Immature natural killer cell (primary cell): ENCODE measurements at regions not wholly inside any gene's neighbourhood (a gene's known extent, or its start where the extent isn't known, plus 50 kb on each side); places are given as distances from the start of the nearest gene placed in this dataset.
"Not testable (repeated sequence)": the region's sequence is repeated elsewhere in the genome, so short reads cannot be mapped to it uniquely, and the experiment has no call there.

Experiments used
- DNase-seq, 3 donors: peaks; one replicate each; pipeline ENCODE4 v3.0.0; 2022; ENCODE audit warnings: mixed read lengths in 1 of 3
- H3K27ac Mint-ChIP-seq, 6 donors: one replicate each; pipeline ENCODE4 v1.8.0; 2020; ENCODE audit warnings: mixed read lengths in 6 of 6, mild to moderate bottlenecking in 5 of 6, inconsistent platforms in 4 of 6, moderate library complexity in 3 of 6
- H3K27me3 Mint-ChIP-seq, 3 donors: one replicate each; pipeline ENCODE4 v1.8.0; 2020 to 2021; ENCODE audit warnings: low read depth in 3 of 3, mild to moderate bottlenecking in 3 of 3, mixed read lengths in 3 of 3, moderate library complexity in 3 of 3, inconsistent platforms in 1 of 3
- H3K36me3 Mint-ChIP-seq, 3 donors: one replicate each; pipeline ENCODE4 v1.8.0; 2020; ENCODE audit warnings: mixed read lengths in 3 of 3, inconsistent platforms in 2 of 3, mild to moderate bottlenecking in 2 of 3
- H3K4me1 Mint-ChIP-seq, 2 donors: one replicate each; pipeline ENCODE4 v1.8.0; 2020; ENCODE audit warnings: inconsistent platforms in 2 of 2, mild to moderate bottlenecking in 2 of 2, mixed read lengths in 2 of 2, moderate library complexity in 1 of 2
- H3K4me3 Mint-ChIP-seq, 5 donors: one replicate each; pipeline ENCODE4 v1.8.0; 2020; ENCODE audit warnings: mild to moderate bottlenecking in 5 of 5, mixed read lengths in 5 of 5, inconsistent platforms in 3 of 5, moderate library complexity in 3 of 5
- H3K9me3 Mint-ChIP-seq, 6 donors: one replicate each; pipeline ENCODE4 v1.8.0; 2020; ENCODE audit warnings: mild to moderate bottlenecking in 6 of 6, mixed read lengths in 6 of 6, inconsistent platforms in 4 of 6, moderate library complexity in 3 of 6

- Mint-ChIP-seq H3K4me3 (no peak overlapping the region), H3K36me3 (no peaks in the 10 kb centered on the region), H3K27me3 (peaks cover 0 to 1% (median 0%) of the 10 kb centered on the region in 3 donors), H3K27ac (no peak overlapping the region), H3K9me3 (peaks cover 5 to 13% (median 11%) of the 10 kb centered on the region in 6 donors), H3K4me1 (no peaks in the 10 kb centered on the region)
- DNase-seq: no peak
These were observed 112.9 kb upstream of the LYPLAL1 start for GRCh38 chr1:219060798-219061197.

GRCh38 chr1:219062161-219062560 lies 111.5 kb upstream of the LYPLAL1 start:
- Mint-ChIP-seq H3K4me1 (no peaks in the 10 kb centered on the region), H3K9me3 (peaks cover 3 to 13% (median 10%) of the 10 kb centered on the region in 6 donors), H3K27ac (no peak overlapping the region), H3K4me3 (no peak overlapping the region), H3K27me3 (peaks cover 0 to 1% (median 0%) of the 10 kb centered on the region in 3 donors), H3K36me3 (no peaks in the 10 kb centered on the region)
- no peak for DNase-seq

GRCh38 chr1:219066098-219066497 lies 107.6 kb upstream of the LYPLAL1 start:
- Mint-ChIP-seq H3K9me3 (peaks cover 2 to 19% (median 8%) of the 10 kb centered on the region in 6 donors), H3K4me1 (no peaks in the 10 kb centered on the region), H3K27ac (no peak overlapping the region), H3K27me3 (peaks cover 0 to 1% (median 0%) of the 10 kb centered on the region in 3 donors), H3K36me3 (no peaks in the 10 kb centered on the region), H3K4me3 (no peak overlapping the region)
- DNase-seq: no peak

- Mint-ChIP-seq H3K4me3 (no peak overlapping the region), H3K27me3 (peaks cover 0 to 1% (median 0%) of the 10 kb centered on the region in 3 donors), H3K36me3 (no peaks in the 10 kb centered on the region), H3K27ac (no peak overlapping the region), H3K4me1 (no peaks in the 10 kb centered on the region), H3K9me3 (peaks cover 2 to 20% (median 9%) of the 10 kb centered on the region in 6 donors)
- no peak for DNase-seq
These were observed 106.9 kb upstream of the LYPLAL1 start for GRCh38 chr1:219066631-219067349.

GRCh38 chr1:219067350-219067712 lies 106.3 kb upstream of the LYPLAL1 start:
- peaks cover 0 to 1% (median 0%) of the 10 kb centered on the region in 3 donors for H3K27me3 Mint-ChIP-seq
- no peak overlapping the region for H3K4me3 Mint-ChIP-seq
- H3K36me3 Mint-ChIP-seq: no peaks in the 10 kb centered on the region
- DNase-seq: no peak
- H3K27ac Mint-ChIP-seq: no peak overlapping the region
- peaks cover 2 to 18% (median 9%) of the 10 kb centered on the region in 6 donors for H3K9me3 Mint-ChIP-seq
- H3K4me1 Mint-ChIP-seq: no peaks in the 10 kb centered on the region

GRCh38 chr1:219070395-219070794 lies 103.3 kb upstream of the LYPLAL1 start:
- not testable (repeated sequence) for H3K27ac Mint-ChIP-seq, DNase-seq, H3K36me3 Mint-ChIP-seq, H3K27me3 Mint-ChIP-seq, H3K4me1 Mint-ChIP-seq, H3K4me3 Mint-ChIP-seq
- H3K9me3 Mint-ChIP-seq: peaks cover 2 to 30% (median 10%) of the 10 kb centered on the region in 6 donors

GRCh38 chr1:219071209-219071608 lies 102.5 kb upstream of the LYPLAL1 start:
- Mint-ChIP-seq H3K27me3 (no peaks in the 10 kb centered on the region), H3K4me3 (no peak overlapping the region), H3K9me3 (peaks cover 2 to 31% (median 10%) of the 10 kb centered on the region in 6 donors), H3K27ac (no peak overlapping the region), H3K4me1 (no peaks in the 10 kb centered on the region), H3K36me3 (no peaks in the 10 kb centered on the region)
- no peak for DNase-seq

GRCh38 chr1:219072329-219072728 lies 101.3 kb upstream of the LYPLAL1 start:
- Mint-ChIP-seq H3K27me3 (no peaks in the 10 kb centered on the region), H3K4me3 (no peak overlapping the region), H3K9me3 (peaks cover 2 to 32% (median 10%) of the 10 kb centered on the region in 6 donors), H3K36me3 (no peaks in the 10 kb centered on the region), H3K4me1 (no peaks in the 10 kb centered on the region), H3K27ac (no peak overlapping the region)
- no peak for DNase-seq

- DNase-seq: no peak
- H3K36me3 Mint-ChIP-seq: no peaks in the 10 kb centered on the region
- H3K27ac Mint-ChIP-seq: no peak overlapping the region
- H3K4me1 Mint-ChIP-seq: no peaks in the 10 kb centered on the region
- peaks cover 3 to 28% (median 9%) of the 10 kb centered on the region in 6 donors for H3K9me3 Mint-ChIP-seq
- H3K4me3 Mint-ChIP-seq: no peak overlapping the region
- no peaks in the 10 kb centered on the region for H3K27me3 Mint-ChIP-seq
These were observed 99.5 kb upstream of the LYPLAL1 start for GRCh38 chr1:219074084-219074728.

- no peak for DNase-seq
- H3K27me3 Mint-ChIP-seq: no peaks in the 10 kb centered on the region
- H3K36me3 Mint-ChIP-seq: no peaks in the 10 kb centered on the region
- no peak overlapping the region for H3K4me3 Mint-ChIP-seq
- H3K4me1 Mint-ChIP-seq: no peaks in the 10 kb centered on the region
- H3K27ac Mint-ChIP-seq: no peak overlapping the region
- H3K9me3 Mint-ChIP-seq: peaks cover 5 to 22% (median 8%) of the 10 kb centered on the region in 6 donors
These were observed 98.4 kb upstream of the LYPLAL1 start for GRCh38 chr1:219075121-219075879.

- H3K4me1 Mint-ChIP-seq: no peaks in the 10 kb centered on the region
- H3K27me3 Mint-ChIP-seq: peaks cover 0 to 2% (median 0%) of the 10 kb centered on the region in 3 donors
- H3K4me3 Mint-ChIP-seq: no peak overlapping the region
- H3K9me3 Mint-ChIP-seq: peaks cover 0 to 22% (median 5%) of the 10 kb centered on the region in 6 donors
- no peaks in the 10 kb centered on the region for H3K36me3 Mint-ChIP-seq
- H3K27ac Mint-ChIP-seq: no peak overlapping the region
- no peak for DNase-seq
These were observed 97.2 kb upstream of the LYPLAL1 start for GRCh38 chr1:219076326-219076937.

GRCh38 chr1:219077767-219078166 lies 95.9 kb upstream of the LYPLAL1 start:
- H3K36me3 Mint-ChIP-seq, DNase-seq, H3K27me3 Mint-ChIP-seq, H3K27ac Mint-ChIP-seq, H3K4me3 Mint-ChIP-seq, H3K4me1 Mint-ChIP-seq: not testable (repeated sequence)
- peaks cover 0 to 15% (median 4%) of the 10 kb centered on the region in 6 donors for H3K9me3 Mint-ChIP-seq

- H3K36me3 Mint-ChIP-seq: no peaks in the 10 kb centered on the region
- H3K4me1 Mint-ChIP-seq: no peaks in the 10 kb centered on the region
- no peak overlapping the region for H3K4me3 Mint-ChIP-seq
- no peak for DNase-seq
- H3K9me3 Mint-ChIP-seq: peaks cover 0 to 14% (median 7%) of the 10 kb centered on the region in 6 donors
- no peak overlapping the region for H3K27ac Mint-ChIP-seq
- peaks cover 0 to 3% (median 0%) of the 10 kb centered on the region in 3 donors for H3K27me3 Mint-ChIP-seq
These were observed 91.4 kb upstream of the LYPLAL1 start for GRCh38 chr1:219081943-219082925.
